GM12878 (cell line): ENCODE measurements at regions not wholly inside any gene's neighbourhood (a gene's known extent, or its start where the extent isn't known, plus 50 kb on each side); places are given as distances from the start of the nearest gene placed in this dataset.

Source experiments
- ATAC-seq: fragments of 200-7000 bp; cut with Tn5 transposase; 3 replicates; pipeline ENCODE4 v1.9.1; 2020; ENCODE audit warnings: mild to moderate bottlenecking, moderate library complexity
- BruUV-seq: library from RNA; stranded (reverse); fragments of 400-500 nt; replicated peaks from 2 replicates; lab custom pipeline; 2021; lab: Mats Ljungman, UMichigan
- CTCF ChIA-PET: fragments of 300-600 bp; sonication (Branson Sonifier 250); formaldehyde crosslinking; extraction: SDS; loops from one replicate; lab custom pipeline; 2021; ENCODE audit warnings: inconsistent platforms; lab: Yijun Ruan, JAX
- POLR2A ChIA-PET: fragments of 350-600 bp; formaldehyde crosslinking; extraction: SDS; loops from one replicate; lab custom pipeline; 2021; ENCODE audit warnings: inconsistent platforms; lab: Charles Lee
- RAD21 ChIA-PET: fragments of 300-600 bp; sonication (Branson Sonifier 250); formaldehyde crosslinking; loops from one replicate; lab custom pipeline; 2023; ENCODE audit warnings: antibody characterized with exemption; ENCODE audit not compliant: unreplicated experiment; lab: Charles Lee
- SMC1A ChIA-PET: fragments of 300-600 bp; sonication (Branson Sonifier 250); formaldehyde crosslinking; loops from one replicate; lab custom pipeline; 2023; ENCODE audit not compliant: unreplicated experiment, uncharacterized antibody; lab: Charles Lee
- DNase-seq: peaks from one replicate; pipeline ENCODE4 v3.0.0-alpha.2; 2011; ENCODE audit warnings: low read depth, low spot score
- FAIRE-seq: peaks from 3 replicates; lab custom pipeline; 2011; peaks lifted over from hg19 to GRCh38; lab: Jason Lieb, UNC
- H2AFZ ChIP-seq: 2 replicates; pipeline ENCODE4 v1.6.0; 2011; ENCODE audit warnings: low read depth, low read length, control low read depth; ENCODE audit not compliant: control insufficient read depth
- H3K27ac ChIP-seq: 2 replicates; pipeline ENCODE4 v1.5.1; 2011; ENCODE audit warnings: control low read depth; ENCODE audit not compliant: control insufficient read depth, insufficient read depth
- H3K27me3 ChIP-seq, 2 experiments: replicated peaks in 1 of 2; 2 replicates each; pipeline versions ENCODE4 v1.6.0 to v1.6.1; 2011; ENCODE audit warnings: low read length in 1 of 2; ENCODE audit not compliant: control insufficient read depth in 2 of 2, insufficient read depth in 2 of 2
- H3K36me3 ChIP-seq, 2 experiments: 2 replicates each; pipeline ENCODE4 v1.5.1; 2011; ENCODE audit warnings: low read length in 1 of 2; ENCODE audit not compliant: control insufficient read depth in 2 of 2, insufficient read depth in 2 of 2
- H3K4me1 ChIP-seq: 2 replicates; pipeline ENCODE4 v1.6.1; 2011; ENCODE audit warnings: mild to moderate bottlenecking, low read length, moderate library complexity, mixed read lengths; ENCODE audit not compliant: control insufficient read depth, insufficient read depth
- H3K4me2 ChIP-seq: 2 replicates; pipeline ENCODE4 v1.6.0; 2011; ENCODE audit warnings: control low read depth; ENCODE audit not compliant: control insufficient read depth, insufficient read depth
- H3K4me3 ChIP-seq: fragments of 200-600 bp; sonication (generic); 2 replicates; pipeline ENCODE4 v1.5.1; 2016
- H3K79me2 ChIP-seq: 2 replicates; pipeline ENCODE4 v1.6.0; 2011; ENCODE audit warnings: low read length; ENCODE audit not compliant: control insufficient read depth, insufficient read depth
- H3K9ac ChIP-seq: 2 replicates; pipeline ENCODE4 v1.8.0; 2011; ENCODE audit warnings: low read length, control low read depth, mixed read lengths; ENCODE audit not compliant: control insufficient read depth, insufficient read depth
- H3K9me3 ChIP-seq: replicated peaks from 3 replicates; pipeline ENCODE4 v1.5.1; 2011; ENCODE audit warnings: mild to moderate bottlenecking, low read length; ENCODE audit not compliant: control insufficient read depth, insufficient read depth
- H4K20me1 ChIP-seq: 2 replicates; pipeline ENCODE4 v1.6.0; 2011; ENCODE audit not compliant: control insufficient read depth, insufficient read depth
- EZH2 ChIP-seq: IDR thresholded peaks from 2 replicates; pipeline ENCODE4 v1.6.1; 2012; ENCODE audit warnings: low read depth, mild to moderate bottlenecking, control low read depth, inconsistent platforms, low read length, borderline replicate concordance; ENCODE audit not compliant: control insufficient read depth
- GABPA ChIP-seq: IDR thresholded peaks from 2 replicates; pipeline ENCODE4 v1.6.1; 2014; ENCODE audit warnings: antibody characterized with exemption, low read depth, mild to moderate bottlenecking, inconsistent platforms
- POU2F2 ChIP-seq: IDR thresholded peaks from 3 replicates; pipeline ENCODE4 v1.6.1; 2011; ENCODE audit warnings: low read depth, mild to moderate bottlenecking, low read length, borderline replicate concordance
- RELB ChIP-seq: fragments of 450-650 bp; IDR thresholded peaks from 2 replicates; pipeline ENCODE4 v1.6.1; 2017; ENCODE audit warnings: low read depth, mild to moderate bottlenecking, moderate library complexity
- SMAD1 ChIP-seq: fragments of 450-650 bp; IDR thresholded peaks from 2 replicates; pipeline ENCODE4 v1.6.1; 2018; ENCODE audit warnings: mild to moderate bottlenecking, low read depth; ENCODE audit not compliant: partially characterized antibody
- SPI1 ChIP-seq: IDR thresholded peaks from 2 replicates; pipeline ENCODE4 v1.6.1; 2011; ENCODE audit warnings: low read depth, mild to moderate bottlenecking, low read length, moderate library complexity, borderline replicate concordance; ENCODE audit not compliant: insufficient read depth
- TBL1XR1 ChIP-seq: IDR thresholded peaks from 2 replicates; pipeline ENCODE4 v1.6.1; 2012; ENCODE audit warnings: low read depth, low read length, improper control_type of control experiment
- ZBTB33 ChIP-seq: fragments of 450-650 bp; IDR thresholded peaks from 2 replicates; pipeline ENCODE4 v1.6.1; 2017; ENCODE audit warnings: mild to moderate bottlenecking
- ZNF274 ChIP-seq: IDR thresholded peaks from one replicate; pipeline ENCODE4 v1.8.0; 2011; ENCODE audit not compliant: insufficient read length, insufficient read depth
- WGBS: methylation state at CpG from one replicate; pipeline ENCODE4 v1.1.6; 2016; ENCODE audit warnings: low lambda C conversion rate; ENCODE audit not compliant: insufficient replicate concordance, insufficient coverage; ENCODE audit errors: missing lambda C conversion rate; 5-methylcytosine and 5-hydroxymethylcytosine counted together
- in situ Hi-C: fragments of 300-500 bp; cut with MboI; formaldehyde crosslinking; loops from 9 replicates; pipeline ENCODE4 v1.14.3; 2018; ENCODE audit warnings: mixed read lengths
- intact Hi-C: fragments of 100-400 bp; cut with micrococcal nuclease; formaldehyde crosslinking; loops from one replicate; pipeline ENCODE4 v1.14.2; 2022; ENCODE audit not compliant: unreplicated experiment
- TF ChIP-seq, protein P1 (sequence below): fragments of 450-650 bp; IDR thresholded peaks from 2 replicates; pipeline ENCODE4 v1.6.1; 2017; ENCODE audit warnings: antibody characterized with exemption, mild to moderate bottlenecking, moderate library complexity
- TF ChIP-seq, protein P2 (sequence below): fragments of 150-350 bp; IDR thresholded peaks from 2 replicates; pipeline ENCODE4 v1.6.1; 2014; ENCODE audit warnings: mild to moderate bottlenecking, low read depth, low read length
- TF ChIP-seq, protein P3 (sequence below): fragments of 450-650 bp; IDR thresholded peaks from 2 replicates; pipeline ENCODE4 v1.6.1; 2018; ENCODE audit warnings: borderline replicate concordance, mild to moderate bottlenecking; ENCODE audit not compliant: partially characterized antibody

GRCh38 chr16:8107296-8107695 lies 483.0 kb downstream of the TMEM114 start:
- no peak for FAIRE-seq
- H3K27me3 ChIP-seq = no peaks in the 10 kb centered on the region
- no peaks in the 10 kb centered on the region for H3K4me1 ChIP-seq
- 14% methylated on average over 10 of the region's 10 CpGs for WGBS
- POLR2A ChIA-PET = interaction anchor here (0.6 kb wide), 1 partner anchor 896 kb away, joined by 4 read pairs; no protein-coding TSS in a partner anchor
- RAD21 ChIA-PET = no interaction called here
- no peak for ATAC-seq
- H4K20me1 ChIP-seq = no peaks in the 10 kb centered on the region
- no peaks in the 10 kb centered on the region for H3K9me3 ChIP-seq
- H3K4me2 ChIP-seq = no peak overlapping the region
- SMC1A ChIA-PET = no interaction called here
- no TSS peak for BruUV-seq
- no peak overlapping the region for H2AFZ ChIP-seq
- no peak for DNase-seq
- intact Hi-C loops (no loop called here), in situ Hi-C loops (no loop called here)
- H3K9ac ChIP-seq = no peak overlapping the region
- H3K27ac ChIP-seq = no peak overlapping the region
- CTCF ChIA-PET = no interaction called here
- H3K4me3 ChIP-seq = no peak overlapping the region
- H3K79me2 ChIP-seq = no peaks in the 10 kb centered on the region
- no peaks in the 10 kb centered on the region for H3K36me3 ChIP-seq
- no peak for TF ChIP-seq EZH2
- TF ChIP-seq GABPA = no peak
- TF ChIP-seq, protein P1, sequence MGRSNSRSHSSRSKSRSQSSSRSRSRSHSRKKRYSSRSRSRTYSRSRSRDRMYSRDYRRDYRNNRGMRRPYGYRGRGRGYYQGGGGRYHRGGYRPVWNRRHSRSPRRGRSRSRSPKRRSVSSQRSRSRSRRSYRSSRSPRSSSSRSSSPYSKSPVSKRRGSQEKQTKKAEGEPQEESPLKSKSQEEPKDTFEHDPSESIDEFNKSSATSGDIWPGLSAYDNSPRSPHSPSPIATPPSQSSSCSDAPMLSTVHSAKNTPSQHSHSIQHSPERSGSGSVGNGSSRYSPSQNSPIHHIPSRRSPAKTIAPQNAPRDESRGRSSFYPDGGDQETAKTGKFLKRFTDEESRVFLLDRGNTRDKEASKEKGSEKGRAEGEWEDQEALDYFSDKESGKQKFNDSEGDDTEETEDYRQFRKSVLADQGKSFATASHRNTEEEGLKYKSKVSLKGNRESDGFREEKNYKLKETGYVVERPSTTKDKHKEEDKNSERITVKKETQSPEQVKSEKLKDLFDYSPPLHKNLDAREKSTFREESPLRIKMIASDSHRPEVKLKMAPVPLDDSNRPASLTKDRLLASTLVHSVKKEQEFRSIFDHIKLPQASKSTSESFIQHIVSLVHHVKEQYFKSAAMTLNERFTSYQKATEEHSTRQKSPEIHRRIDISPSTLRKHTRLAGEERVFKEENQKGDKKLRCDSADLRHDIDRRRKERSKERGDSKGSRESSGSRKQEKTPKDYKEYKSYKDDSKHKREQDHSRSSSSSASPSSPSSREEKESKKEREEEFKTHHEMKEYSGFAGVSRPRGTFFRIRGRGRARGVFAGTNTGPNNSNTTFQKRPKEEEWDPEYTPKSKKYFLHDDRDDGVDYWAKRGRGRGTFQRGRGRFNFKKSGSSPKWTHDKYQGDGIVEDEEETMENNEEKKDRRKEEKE = no peak
- TF ChIP-seq RELB = no peak
- TF ChIP-seq, protein P2, sequence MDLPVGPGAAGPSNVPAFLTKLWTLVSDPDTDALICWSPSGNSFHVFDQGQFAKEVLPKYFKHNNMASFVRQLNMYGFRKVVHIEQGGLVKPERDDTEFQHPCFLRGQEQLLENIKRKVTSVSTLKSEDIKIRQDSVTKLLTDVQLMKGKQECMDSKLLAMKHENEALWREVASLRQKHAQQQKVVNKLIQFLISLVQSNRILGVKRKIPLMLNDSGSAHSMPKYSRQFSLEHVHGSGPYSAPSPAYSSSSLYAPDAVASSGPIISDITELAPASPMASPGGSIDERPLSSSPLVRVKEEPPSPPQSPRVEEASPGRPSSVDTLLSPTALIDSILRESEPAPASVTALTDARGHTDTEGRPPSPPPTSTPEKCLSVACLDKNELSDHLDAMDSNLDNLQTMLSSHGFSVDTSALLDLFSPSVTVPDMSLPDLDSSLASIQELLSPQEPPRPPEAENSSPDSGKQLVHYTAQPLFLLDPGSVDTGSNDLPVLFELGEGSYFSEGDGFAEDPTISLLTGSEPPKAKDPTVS = no peak
- no peak for TF ChIP-seq POU2F2
- no peak for TF ChIP-seq TBL1XR1
- TF ChIP-seq SPI1 = no peak
- TF ChIP-seq, protein P3, sequence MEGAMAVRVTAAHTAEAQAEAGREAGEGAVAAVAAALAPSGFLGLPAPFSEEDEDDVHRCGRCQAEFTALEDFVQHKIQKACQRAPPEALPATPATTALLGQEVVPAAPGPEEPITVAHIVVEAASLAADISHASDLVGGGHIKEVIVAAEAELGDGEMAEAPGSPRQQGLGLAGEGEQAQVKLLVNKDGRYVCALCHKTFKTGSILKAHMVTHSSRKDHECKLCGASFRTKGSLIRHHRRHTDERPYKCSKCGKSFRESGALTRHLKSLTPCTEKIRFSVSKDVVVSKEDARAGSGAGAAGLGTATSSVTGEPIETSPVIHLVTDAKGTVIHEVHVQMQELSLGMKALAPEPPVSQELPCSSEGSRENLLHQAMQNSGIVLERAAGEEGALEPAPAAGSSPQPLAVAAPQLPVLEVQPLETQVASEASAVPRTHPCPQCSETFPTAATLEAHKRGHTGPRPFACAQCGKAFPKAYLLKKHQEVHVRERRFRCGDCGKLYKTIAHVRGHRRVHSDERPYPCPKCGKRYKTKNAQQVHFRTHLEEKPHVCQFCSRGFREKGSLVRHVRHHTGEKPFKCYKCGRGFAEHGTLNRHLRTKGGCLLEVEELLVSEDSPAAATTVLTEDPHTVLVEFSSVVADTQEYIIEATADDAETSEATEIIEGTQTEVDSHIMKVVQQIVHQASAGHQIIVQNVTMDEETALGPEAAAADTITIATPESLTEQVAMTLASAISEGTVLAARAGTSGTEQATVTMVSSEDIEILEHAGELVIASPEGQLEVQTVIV = no peak
- TF ChIP-seq SMAD1 = no peak
- TF ChIP-seq ZBTB33 = no peak
- TF ChIP-seq ZNF274 = no peak
